ENCODE measurements at regions not wholly inside any gene's neighbourhood (a gene's known extent, or its start where the extent isn't known, plus 50 kb on each side); places are given as distances from the start of the nearest gene placed in this dataset.

DNA sequence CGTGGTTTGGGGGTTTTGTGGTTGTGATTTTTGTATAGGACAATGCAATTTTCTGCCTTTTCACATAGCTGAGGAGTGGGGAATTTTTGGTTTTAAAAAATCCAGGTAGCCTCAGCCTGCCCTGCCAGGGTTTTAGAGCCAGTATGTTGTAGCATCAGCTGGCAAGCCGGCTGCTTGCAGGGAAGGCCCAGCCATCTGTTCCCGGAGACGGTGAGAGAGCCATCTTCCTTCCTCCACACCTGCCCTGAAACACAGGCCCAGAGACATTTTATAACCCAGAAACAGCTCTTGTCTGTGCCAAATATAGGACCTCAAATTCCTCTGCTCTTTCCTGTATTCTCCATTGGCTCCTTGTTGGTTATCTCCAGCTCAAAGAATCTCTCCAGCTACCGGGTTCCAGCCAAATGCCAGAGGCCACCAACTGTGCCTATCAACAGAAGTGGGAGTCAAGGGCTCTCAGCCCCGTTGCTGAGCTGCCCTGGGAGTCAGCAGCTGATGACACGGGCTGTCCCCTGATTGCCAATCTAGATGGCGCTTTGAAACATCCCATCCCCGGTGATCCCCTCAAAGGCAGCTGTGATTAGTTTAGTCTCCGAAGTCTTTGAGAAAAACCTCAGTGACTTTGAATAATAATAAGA is 595.2 kb downstream of the MID1IP1 start:
- TF ChIP-seq POLR2A (IDR thresholded peaks at IDR 0.05) (no peak), POLR2AphosphoS5 (IDR thresholded peaks at IDR 0.05) (no peak)
- TF ChIP-seq, protein P1, sequence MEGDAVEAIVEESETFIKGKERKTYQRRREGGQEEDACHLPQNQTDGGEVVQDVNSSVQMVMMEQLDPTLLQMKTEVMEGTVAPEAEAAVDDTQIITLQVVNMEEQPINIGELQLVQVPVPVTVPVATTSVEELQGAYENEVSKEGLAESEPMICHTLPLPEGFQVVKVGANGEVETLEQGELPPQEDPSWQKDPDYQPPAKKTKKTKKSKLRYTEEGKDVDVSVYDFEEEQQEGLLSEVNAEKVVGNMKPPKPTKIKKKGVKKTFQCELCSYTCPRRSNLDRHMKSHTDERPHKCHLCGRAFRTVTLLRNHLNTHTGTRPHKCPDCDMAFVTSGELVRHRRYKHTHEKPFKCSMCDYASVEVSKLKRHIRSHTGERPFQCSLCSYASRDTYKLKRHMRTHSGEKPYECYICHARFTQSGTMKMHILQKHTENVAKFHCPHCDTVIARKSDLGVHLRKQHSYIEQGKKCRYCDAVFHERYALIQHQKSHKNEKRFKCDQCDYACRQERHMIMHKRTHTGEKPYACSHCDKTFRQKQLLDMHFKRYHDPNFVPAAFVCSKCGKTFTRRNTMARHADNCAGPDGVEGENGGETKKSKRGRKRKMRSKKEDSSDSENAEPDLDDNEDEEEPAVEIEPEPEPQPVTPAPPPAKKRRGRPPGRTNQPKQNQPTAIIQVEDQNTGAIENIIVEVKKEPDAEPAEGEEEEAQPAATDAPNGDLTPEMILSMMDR (IDR thresholded peaks at IDR 0.05 in 8 of 11, conservative IDR thresholded peaks at IDR 0.05 in 3 of 11), result no peak

All from spleen (tissue), 7 donors.